HepG2 (cell line): ENCODE measurements at regions not wholly inside any gene's neighbourhood (a gene's known extent, or its start where the extent isn't known, plus 50 kb on each side); places are given as distances from the start of the nearest gene placed in this dataset.

ENCODE experiments used
- CHD4 ChIP-seq: fragments of 200-600 bp; sonication (generic); IDR thresholded peaks from 2 replicates; pipeline ENCODE4 v1.7.0; 2017; ENCODE audit warnings: mild to moderate bottlenecking, low read length, borderline replicate concordance
- ZNF224 ChIP-seq: sonication (generic); formaldehyde crosslinking; IDR thresholded peaks from 2 replicates; pipeline ENCODE4 v1.5.0; 2020; ENCODE audit warnings: mild to moderate bottlenecking, missing genetic modification reagents

DNA sequence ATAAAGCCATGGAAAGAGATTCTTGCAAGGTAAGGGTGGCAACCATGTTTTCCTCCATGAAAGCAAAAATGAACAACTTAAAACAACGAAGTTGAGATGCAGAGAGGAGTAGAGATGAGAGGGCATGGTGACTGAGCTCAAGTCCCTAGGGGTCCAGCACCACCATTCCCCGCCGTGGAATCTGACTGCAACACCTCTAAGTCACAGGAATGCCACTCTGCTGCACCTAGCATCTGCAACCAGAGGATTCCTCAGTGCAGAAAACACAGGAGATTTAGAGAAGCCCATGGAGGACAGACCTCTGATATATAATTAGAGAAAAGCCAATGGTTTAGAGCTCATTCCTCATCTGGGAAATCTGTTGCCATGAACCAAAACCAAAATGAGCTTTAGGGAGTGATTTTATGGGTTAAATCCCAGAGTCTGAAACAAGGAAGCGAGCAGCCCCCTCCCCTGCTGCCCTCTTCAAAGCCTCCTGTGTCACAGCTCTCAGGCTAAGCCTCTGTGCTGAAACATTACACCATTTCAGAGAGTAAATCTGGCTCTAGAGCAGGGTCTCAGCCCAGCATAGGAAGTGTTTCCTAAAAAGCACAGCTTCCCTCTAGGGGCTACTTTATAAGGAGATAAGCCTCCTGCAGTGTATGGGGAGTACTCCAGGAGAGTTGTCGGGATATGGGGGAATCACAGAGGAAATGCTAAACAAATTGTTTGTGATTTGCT is 1043.6 kb downstream of the UQCRFS1 start:
- TF ChIP-seq CHD4 = no peak
- no peak for TF ChIP-seq ZNF224 (CRISPR knock-in tag)
